ENCODE measurements at regions not wholly inside any gene's neighbourhood (a gene's known extent, or its start where the extent isn't known, plus 50 kb on each side); places are given as distances from the start of the nearest gene placed in this dataset.

DNA sequence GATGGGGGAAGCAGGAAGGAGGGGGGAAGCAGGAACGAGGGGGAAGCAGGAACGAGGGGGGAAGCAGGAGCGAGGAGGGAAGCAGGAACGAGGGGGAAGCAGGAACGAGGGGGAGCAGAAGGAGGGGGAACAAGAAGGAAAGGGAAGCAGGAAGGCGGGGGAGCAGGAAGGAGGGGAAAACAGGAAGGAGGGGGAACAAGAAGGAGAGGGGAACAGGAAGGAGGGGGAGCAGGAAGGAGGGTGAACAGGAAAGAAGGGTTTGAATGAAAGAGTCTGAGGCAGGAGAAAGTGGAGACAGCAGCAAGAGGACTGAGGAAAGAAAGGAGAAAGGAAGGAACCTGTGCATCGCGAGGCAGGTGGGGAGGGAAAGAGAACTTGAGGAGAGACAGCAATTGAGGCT lies 256.6 kb downstream of the PTEN start:
- peaks cover 37% of the 10 kb centered on the region for H3K27me3 Mint-ChIP-seq (ENCODE audit: low read depth)
- peaks cover 10% of the 10 kb centered on the region for H3K4me1 Mint-ChIP-seq (ENCODE audit: low read depth)
- no peak overlapping the region for H3K4me3 Mint-ChIP-seq
- no peaks in the 10 kb centered on the region for H3K36me3 Mint-ChIP-seq (ENCODE audit: insufficient read depth in 2 of 2)
- no peak for ATAC-seq (replicated peaks in 1 of 2)
- no peak for DNase-seq
- peak overlapping the region; percentile 9 for H3K27ac Mint-ChIP-seq
- H3K9me3 Mint-ChIP-seq = no peaks in the 10 kb centered on the region

DNA sequence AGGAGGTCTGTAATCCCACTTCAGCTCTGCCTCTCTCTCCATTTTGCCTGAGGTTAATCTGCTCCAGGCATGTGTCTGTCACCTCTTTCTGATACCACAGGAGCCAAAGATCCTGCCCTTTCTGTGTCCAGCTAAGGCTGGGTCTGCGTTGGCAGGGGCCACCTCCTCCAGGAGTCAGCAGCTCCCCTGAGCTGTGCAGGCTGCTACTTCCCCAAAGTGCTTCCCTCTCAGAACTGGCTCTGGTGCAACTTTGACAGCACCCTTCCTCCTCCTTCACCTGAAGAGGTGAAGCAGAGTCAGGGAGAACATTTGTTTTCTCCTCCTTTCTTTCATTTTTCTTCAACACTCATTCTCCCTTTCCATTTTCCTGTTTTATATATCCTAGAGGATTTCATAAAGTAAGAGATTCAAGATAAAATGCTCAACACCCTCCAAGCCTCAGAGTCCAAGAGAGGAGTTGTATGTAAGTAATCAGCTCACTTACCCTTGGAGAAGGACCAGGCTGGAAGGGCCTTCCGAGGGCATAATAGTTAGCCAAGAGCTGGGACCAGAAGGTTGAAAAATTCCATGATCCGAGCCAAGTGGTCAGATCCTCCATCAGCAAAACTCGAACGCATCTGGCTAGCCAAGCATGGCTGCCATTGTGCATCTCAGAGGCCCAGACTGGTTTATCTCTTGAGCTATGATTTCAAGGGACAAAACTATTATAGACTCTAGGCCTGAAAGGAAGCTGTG lies 257.3 kb downstream of the PTEN start:
- no peaks in the 10 kb centered on the region for H3K36me3 Mint-ChIP-seq (ENCODE audit: insufficient read depth in 2 of 2)
- no peak overlapping the region for H3K27ac Mint-ChIP-seq
- H3K4me3 Mint-ChIP-seq = no peak overlapping the region
- peaks cover 37% of the 10 kb centered on the region for H3K27me3 Mint-ChIP-seq (ENCODE audit: low read depth)
- no peaks in the 10 kb centered on the region for H3K9me3 Mint-ChIP-seq
- DNase-seq = no peak
- peaks cover 10% of the 10 kb centered on the region for H3K4me1 Mint-ChIP-seq (ENCODE audit: low read depth)
- no peak for ATAC-seq (replicated peaks in 1 of 2)

DNA sequence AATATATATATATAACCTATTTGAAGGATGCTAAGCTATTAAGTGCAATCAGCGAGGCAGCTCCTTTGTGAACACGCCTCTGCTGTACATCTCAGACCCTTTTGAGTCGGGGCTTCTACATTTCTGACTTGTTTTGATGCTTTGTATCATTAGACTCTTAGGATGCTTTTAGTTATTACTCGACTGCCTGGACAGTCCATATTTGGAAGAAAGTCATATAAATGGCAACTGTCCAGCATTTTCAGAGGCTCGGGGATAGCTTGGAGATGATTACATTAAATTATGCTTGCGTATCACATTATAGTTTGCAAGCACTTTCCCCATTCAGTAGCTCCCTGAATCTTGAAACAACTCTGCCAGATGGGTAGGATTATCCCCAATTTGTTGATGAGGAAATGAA lies 257.9 kb downstream of the PTEN start:
- H3K27ac Mint-ChIP-seq = no peak overlapping the region
- H3K27me3 Mint-ChIP-seq (ENCODE audit: low read depth) = peaks cover 37% of the 10 kb centered on the region
- no peaks in the 10 kb centered on the region for H3K36me3 Mint-ChIP-seq (ENCODE audit: insufficient read depth in 2 of 2)
- no peaks in the 10 kb centered on the region for H3K9me3 Mint-ChIP-seq
- no peak for DNase-seq
- ATAC-seq (replicated peaks in 1 of 2) = no peak
- H3K4me1 Mint-ChIP-seq (ENCODE audit: low read depth) = peaks cover 10% of the 10 kb centered on the region
- no peak overlapping the region for H3K4me3 Mint-ChIP-seq

DNA sequence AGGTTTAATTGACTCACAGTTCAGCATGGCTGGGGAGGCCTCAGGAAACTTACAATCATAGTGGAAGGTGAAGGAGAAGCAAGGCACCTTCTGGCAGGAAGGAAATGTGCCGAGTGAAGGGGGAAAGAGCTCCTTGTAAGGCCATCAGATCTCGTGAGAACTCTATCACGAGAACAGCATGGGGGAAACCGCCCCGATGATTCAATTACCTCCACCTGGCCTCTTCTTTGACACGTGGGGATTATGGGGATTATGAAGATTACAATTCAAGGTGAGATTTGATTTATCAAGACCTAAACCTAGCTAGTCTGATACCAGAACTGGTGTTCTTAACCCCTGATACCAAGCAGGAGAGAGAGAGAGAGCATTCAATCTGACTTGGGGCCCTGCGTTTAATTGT lies 258.7 kb downstream of the PTEN start:
- Mint-ChIP-seq H3K4me3 (no peak overlapping the region), H3K4me1 (ENCODE audit: low read depth) (peaks cover 17% of the 10 kb centered on the region), H3K36me3 (ENCODE audit: insufficient read depth in 2 of 2) (no peaks in the 10 kb centered on the region), H3K27ac (no peak overlapping the region), H3K9me3 (no peaks in the 10 kb centered on the region), H3K27me3 (ENCODE audit: low read depth) (peaks cover 43% of the 10 kb centered on the region)
- no peak for DNase-seq
- ATAC-seq (replicated peaks in 1 of 2) = no peak

DNA sequence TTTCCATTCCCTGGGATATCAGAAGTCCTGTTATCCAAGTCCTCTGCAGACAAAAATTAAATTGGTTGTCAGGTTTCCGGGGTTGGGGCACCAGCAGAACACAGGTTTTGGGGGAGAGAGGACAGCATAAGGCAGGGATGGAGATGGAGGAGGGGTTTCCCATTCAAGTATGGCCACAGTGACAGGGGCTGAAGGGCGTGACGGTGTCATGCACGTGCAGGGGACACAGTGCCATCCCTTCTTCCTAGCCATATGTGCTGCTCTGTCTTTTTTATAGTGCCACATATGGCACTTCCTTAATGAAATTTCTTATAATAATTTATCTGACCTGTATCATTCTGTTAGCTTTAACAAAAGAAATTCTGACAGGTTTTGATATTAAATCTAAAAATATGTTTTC lies 259.2 kb downstream of the PTEN start:
- peaks cover 17% of the 10 kb centered on the region for H3K4me1 Mint-ChIP-seq (ENCODE audit: low read depth)

DNA sequence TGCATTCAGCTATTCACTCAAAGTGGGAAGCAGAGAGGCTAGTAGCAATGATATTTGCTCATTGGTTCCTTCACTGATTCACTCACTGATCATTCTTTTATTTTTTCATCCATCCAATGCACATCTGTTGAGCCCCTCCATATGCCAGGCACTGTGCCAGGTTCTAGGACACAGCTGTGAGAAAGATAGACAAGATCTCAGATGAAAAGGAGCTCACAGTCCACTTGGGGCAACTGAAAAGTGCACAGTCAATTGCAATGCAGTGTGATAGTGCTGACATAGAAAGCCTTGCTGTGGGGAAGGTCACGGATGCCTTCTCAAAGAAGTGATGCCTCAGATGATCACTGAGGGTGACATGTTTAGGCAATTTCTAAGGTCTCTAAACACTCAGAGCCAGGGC lies 262.3 kb downstream of the PTEN start:
- no peak for DNase-seq
- Mint-ChIP-seq H3K9me3 (no peaks in the 10 kb centered on the region), H3K4me3 (no peak overlapping the region), H3K27ac (no peak overlapping the region), H3K36me3 (ENCODE audit: insufficient read depth in 2 of 2) (no peaks in the 10 kb centered on the region), H3K4me1 (ENCODE audit: low read depth) (peaks cover 7% of the 10 kb centered on the region), H3K27me3 (ENCODE audit: low read depth) (peaks cover 50% of the 10 kb centered on the region)
- ATAC-seq (replicated peaks in 1 of 2) = no peak

More for the DNA sequence above, 259.2 kb downstream of the PTEN start:
- ATAC-seq (replicated peaks in 1 of 2) = no peak
- DNase-seq = no peak
- Mint-ChIP-seq H3K9me3 (no peaks in the 10 kb centered on the region), H3K36me3 (ENCODE audit: insufficient read depth in 2 of 2) (no peaks in the 10 kb centered on the region), H3K27ac (no peak overlapping the region), H3K4me3 (no peak overlapping the region), H3K27me3 (ENCODE audit: low read depth) (peaks cover 43% of the 10 kb centered on the region)

DNA sequence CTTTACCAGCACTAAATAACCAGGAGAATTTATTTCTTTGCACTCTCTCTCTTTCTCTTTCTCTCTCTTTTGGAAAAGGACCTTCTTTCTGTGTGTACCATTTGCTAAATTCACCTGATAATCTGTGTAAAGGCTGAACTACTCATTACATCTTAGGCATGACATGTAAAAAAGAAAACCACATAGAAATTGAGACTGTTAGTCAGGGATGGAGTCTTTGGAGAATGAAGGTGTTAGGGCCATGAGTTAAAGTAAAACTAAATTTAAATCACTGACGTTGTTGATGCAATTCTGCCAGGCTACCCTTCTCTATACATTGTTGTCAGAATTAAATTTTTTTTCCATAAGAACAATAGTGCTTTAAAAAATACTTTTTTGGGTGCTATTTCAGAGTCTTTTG lies 263.3 kb downstream of the PTEN start:
- ATAC-seq (replicated peaks in 1 of 2) = peak; percentile 78 to 83
- H3K27ac Mint-ChIP-seq = no peak overlapping the region
- peaks cover 42% of the 10 kb centered on the region for H3K27me3 Mint-ChIP-seq (ENCODE audit: low read depth)
- no peaks in the 10 kb centered on the region for H3K9me3 Mint-ChIP-seq
- no peak for DNase-seq
- peaks cover 7% of the 10 kb centered on the region for H3K4me1 Mint-ChIP-seq (ENCODE audit: low read depth)
- no peak overlapping the region for H3K4me3 Mint-ChIP-seq
- H3K36me3 Mint-ChIP-seq (ENCODE audit: insufficient read depth in 2 of 2) = no peaks in the 10 kb centered on the region

DNA sequence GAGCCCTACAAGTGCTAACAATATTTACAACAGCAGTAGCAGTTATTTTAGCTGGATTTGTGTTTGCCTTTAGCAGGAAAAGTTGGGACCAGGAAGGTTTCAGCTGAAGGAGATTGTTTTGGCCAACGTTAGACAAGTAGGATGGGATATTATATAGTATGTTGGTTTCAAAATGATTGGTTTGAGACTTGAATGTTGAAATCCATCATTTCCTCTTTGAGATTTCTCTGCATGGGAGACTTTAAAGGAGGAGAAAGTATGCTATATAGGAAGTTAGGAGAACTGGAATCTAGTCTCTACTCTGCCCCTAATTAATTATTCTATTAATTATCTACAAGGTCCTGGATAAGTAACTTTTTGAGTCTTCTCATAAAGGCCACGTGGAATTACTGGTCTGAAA lies 263.8 kb downstream of the PTEN start:
- no peak overlapping the region for H3K27ac Mint-ChIP-seq

DNA sequence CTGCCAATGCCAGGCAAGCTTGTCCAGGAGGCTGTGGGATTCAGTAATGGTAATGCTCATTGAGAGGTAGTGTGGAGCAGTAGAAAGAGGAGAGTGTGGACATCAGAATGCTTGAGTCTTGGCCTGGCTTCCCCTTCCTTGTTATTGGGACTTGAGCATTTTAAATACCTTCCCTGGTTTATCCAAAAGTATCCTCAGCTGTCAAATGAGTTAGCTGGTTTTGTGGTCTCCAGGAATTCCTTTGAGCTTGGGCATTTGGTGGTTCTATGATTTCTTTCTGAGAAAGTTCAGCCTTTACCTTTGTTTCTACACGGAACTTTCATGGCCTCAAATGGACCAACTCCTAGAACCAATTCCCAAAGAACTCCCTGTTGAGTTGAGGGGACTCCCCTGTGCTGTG lies 264.3 kb downstream of the PTEN start:
- ATAC-seq (replicated peaks in 1 of 2) (no peak), DNase-seq (no peak)
- H3K36me3 Mint-ChIP-seq (ENCODE audit: insufficient read depth in 2 of 2) = no peaks in the 10 kb centered on the region
- peaks cover 7% of the 10 kb centered on the region for H3K4me1 Mint-ChIP-seq (ENCODE audit: low read depth)
- H3K4me3 Mint-ChIP-seq = no peak overlapping the region
- no peak overlapping the region for H3K27ac Mint-ChIP-seq
- no peaks in the 10 kb centered on the region for H3K9me3 Mint-ChIP-seq
- peaks cover 33% of the 10 kb centered on the region for H3K27me3 Mint-ChIP-seq (ENCODE audit: low read depth)

More for the DNA sequence above, 263.8 kb downstream of the PTEN start:
- DNase-seq (no peak), ATAC-seq (replicated peaks in 1 of 2) (no peak)
- H3K4me3 Mint-ChIP-seq = no peak overlapping the region
- H3K27me3 Mint-ChIP-seq (ENCODE audit: low read depth) = peaks cover 36% of the 10 kb centered on the region
- no peaks in the 10 kb centered on the region for H3K36me3 Mint-ChIP-seq (ENCODE audit: insufficient read depth in 2 of 2)
- H3K9me3 Mint-ChIP-seq = no peaks in the 10 kb centered on the region
- peaks cover 7% of the 10 kb centered on the region for H3K4me1 Mint-ChIP-seq (ENCODE audit: low read depth)

DNA sequence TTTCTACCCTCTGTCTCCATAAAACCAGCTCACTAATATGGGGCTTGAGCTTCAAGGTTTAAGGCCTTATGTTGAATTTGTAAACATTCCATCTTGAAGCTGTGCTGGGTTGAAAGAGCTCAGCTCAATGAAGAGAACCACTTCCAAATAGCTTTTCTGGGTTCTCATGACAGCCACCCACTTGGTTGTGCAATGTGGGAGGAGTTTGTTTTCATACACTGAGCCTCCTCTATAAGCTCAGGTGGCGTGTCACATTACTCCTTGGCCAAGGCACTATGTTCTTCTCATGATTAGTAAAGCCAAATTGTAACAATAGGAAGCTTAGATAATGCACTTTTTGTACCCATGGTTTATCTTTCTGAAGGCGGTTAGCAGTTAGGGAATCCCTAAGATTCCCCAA lies 265.6 kb downstream of the PTEN start:
- no peaks in the 10 kb centered on the region for H3K9me3 Mint-ChIP-seq
- H3K27ac Mint-ChIP-seq = no peak overlapping the region
- H3K27me3 Mint-ChIP-seq (ENCODE audit: low read depth) = peaks cover 27% of the 10 kb centered on the region
- H3K4me1 Mint-ChIP-seq (ENCODE audit: low read depth) = peaks cover 7% of the 10 kb centered on the region
- H3K4me3 Mint-ChIP-seq = no peak overlapping the region
- no peaks in the 10 kb centered on the region for H3K36me3 Mint-ChIP-seq (ENCODE audit: insufficient read depth in 2 of 2)
- no peak for DNase-seq
- ATAC-seq (replicated peaks in 1 of 2) = no peak

DNA sequence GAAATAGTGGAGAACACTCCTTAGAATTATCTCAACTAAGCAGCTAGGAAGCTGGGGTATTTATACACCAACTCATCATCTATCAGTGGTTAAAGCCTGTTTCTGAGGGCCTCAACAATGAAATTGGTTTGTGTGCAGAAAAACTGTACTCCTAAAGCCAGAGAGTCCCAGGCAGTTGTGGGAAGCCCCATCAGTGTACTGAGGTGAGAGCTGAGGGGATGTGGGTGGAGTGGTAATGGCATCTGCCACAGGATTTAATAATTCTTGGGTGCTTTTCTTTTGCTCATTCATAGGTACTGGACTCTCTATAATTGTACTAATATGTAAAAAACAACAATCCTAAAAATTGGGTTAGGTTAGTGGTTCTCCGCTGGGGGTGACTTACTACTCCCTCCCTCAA lies 267.5 kb downstream of the PTEN start:
- peaks cover 2 to 3% of the 10 kb centered on the region in 2 donors for H3K36me3 Mint-ChIP-seq (ENCODE audit: insufficient read depth in 2 of 2)
- H3K27me3 Mint-ChIP-seq (ENCODE audit: low read depth) = peaks cover 25% of the 10 kb centered on the region
- DNase-seq (no peak), ATAC-seq (replicated peaks in 1 of 2) (no peak)
- H3K4me3 Mint-ChIP-seq = no peak overlapping the region
- no peak overlapping the region for H3K27ac Mint-ChIP-seq
- H3K9me3 Mint-ChIP-seq = peaks cover 3% of the 10 kb centered on the region in 2 donors
- peaks cover 7% of the 10 kb centered on the region for H3K4me1 Mint-ChIP-seq (ENCODE audit: low read depth)

DNA sequence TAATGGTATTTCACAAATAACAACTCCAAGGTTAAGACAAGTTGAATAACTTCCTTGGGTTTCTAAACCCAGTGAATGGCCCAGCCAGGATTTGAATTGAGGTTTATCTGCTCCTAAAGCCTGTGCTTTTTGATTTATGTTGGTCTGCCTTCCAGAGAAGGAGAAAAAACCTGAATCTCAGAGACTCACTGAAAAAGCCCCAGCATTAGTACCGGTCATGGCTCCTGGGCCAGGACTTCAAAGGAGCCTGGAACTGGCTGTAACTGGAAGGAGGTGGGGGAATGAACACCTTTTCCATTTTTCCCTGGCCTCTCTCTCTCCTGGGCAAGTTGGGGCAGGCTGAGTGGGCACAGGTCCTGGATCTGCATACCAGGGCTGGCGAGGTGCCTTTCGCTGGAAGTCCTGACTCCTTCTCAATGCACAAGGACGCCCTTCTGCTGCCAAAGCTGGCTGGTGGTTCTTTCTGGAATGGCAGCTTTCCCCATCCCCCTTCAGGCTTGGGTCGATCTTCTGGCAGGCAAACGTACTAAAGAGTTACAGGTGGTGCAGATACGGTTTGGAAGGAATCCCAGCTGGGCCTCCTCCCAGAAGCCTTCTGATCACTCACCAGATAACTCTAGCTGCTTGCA lies 268.2 kb downstream of the PTEN start:
- DNase-seq = no peak

DNA sequence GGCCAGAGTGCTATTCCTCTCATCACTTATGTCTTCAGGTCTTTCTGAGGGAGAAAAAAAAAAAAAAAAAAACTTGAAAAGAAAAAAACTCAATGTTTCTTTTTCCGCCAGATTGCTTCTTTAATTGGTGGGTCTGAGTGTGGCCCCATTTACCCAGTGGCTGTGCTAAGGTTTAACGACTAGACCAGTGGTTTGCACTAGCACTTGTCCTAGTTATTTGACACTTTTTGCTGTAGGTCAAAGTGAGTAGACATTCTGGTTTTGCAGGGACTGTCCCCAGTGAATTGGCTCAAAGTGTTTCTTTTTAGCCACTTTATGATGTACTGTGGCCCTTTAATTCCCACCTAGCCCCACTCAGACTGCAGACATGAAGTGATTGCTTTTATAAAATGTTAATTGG lies 273.3 kb downstream of the PTEN start:
- Mint-ChIP-seq H3K4me3 (no peak overlapping the region), H3K27ac (no peak overlapping the region), H3K27me3 (ENCODE audit: low read depth) (no peaks in the 10 kb centered on the region), H3K4me1 (ENCODE audit: low read depth) (peaks cover 12% of the 10 kb centered on the region), H3K36me3 (ENCODE audit: insufficient read depth in 2 of 2) (peaks cover 2 to 3% of the 10 kb centered on the region in 2 donors), H3K9me3 (peaks cover 3% of the 10 kb centered on the region in 2 donors)
- no peak for DNase-seq
- no peak for ATAC-seq (replicated peaks in 1 of 2)

More for the DNA sequence above, 268.2 kb downstream of the PTEN start:
- peaks cover 3% of the 10 kb centered on the region for H3K4me1 Mint-ChIP-seq (ENCODE audit: low read depth)
- peaks cover 3% of the 10 kb centered on the region in 2 donors for H3K9me3 Mint-ChIP-seq
- no peak overlapping the region for H3K4me3 Mint-ChIP-seq
- peaks cover 2 to 3% of the 10 kb centered on the region in 2 donors for H3K36me3 Mint-ChIP-seq (ENCODE audit: insufficient read depth in 2 of 2)
- peaks cover 22% of the 10 kb centered on the region for H3K27me3 Mint-ChIP-seq (ENCODE audit: low read depth)
- H3K27ac Mint-ChIP-seq = no peak overlapping the region
- no peak for ATAC-seq (replicated peaks in 1 of 2)
